ENCODE measurements at regions not wholly inside any gene's neighbourhood (a gene's known extent, or its start where the extent isn't known, plus 50 kb on each side); places are given as distances from the start of the nearest gene placed in this dataset.

- H3K4me1 ChIP-seq (ENCODE audit: control insufficient read depth in 4 of 4, insufficient read depth in 4 of 4, low read length in 3 of 4), result no peaks in the 10 kb centered on the region
- H3K27me3 ChIP-seq (ENCODE audit: control insufficient read depth in 4 of 4, insufficient read depth in 4 of 4, low read length in 3 of 4), result peaks cover 0 to 3% (median 0%) of the 10 kb centered on the region in 4 donors
- WGBS, result 75% methylated on average over 2 of the region's 2 CpGs
- H3K9ac ChIP-seq (ENCODE audit: low read depth in 1 of 2, low read length in 2 of 2), result no peak overlapping the region
- DNase-seq (ENCODE audit: low spot score), result no peak
- no peaks in the 10 kb centered on the region for H3K9me3 ChIP-seq (ENCODE audit: control insufficient read depth in 4 of 4, low read length in 3 of 4)
- H3K4me3 ChIP-seq (ENCODE audit: low read depth in 1 of 3, low read length in 3 of 3), result no peak overlapping the region
- H3K36me3 ChIP-seq (ENCODE audit: control insufficient read depth in 4 of 4, insufficient read depth in 3 of 4, low read depth in 1 of 4, low read length in 3 of 4), result no peaks in the 10 kb centered on the region
- no peak overlapping the region for H3K27ac ChIP-seq (ENCODE audit: low read depth in 1 of 2, low read length in 2 of 2)
- TF ChIP-seq CTCF (IDR thresholded peaks at IDR 0.05; ENCODE audit: low read depth, low read length, missing input control) (no peak), TAF1 (conservative IDR thresholded peaks at IDR 0.05) (no peak), YY1 (IDR thresholded peaks at IDR 0.05) (no peak), FOXA1 (IDR thresholded peaks at IDR 0.05) (no peak), HNF4G (IDR thresholded peaks at IDR 0.05) (no peak), JUND (IDR thresholded peaks at IDR 0.05) (no peak), MAX (IDR thresholded peaks at IDR 0.05) (no peak), ZBTB33 (IDR thresholded peaks at IDR 0.05) (no peak), EGR1 (IDR thresholded peaks at IDR 0.05; ENCODE audit: low read depth in 2 of 2) (no peak), REST (IDR thresholded peaks at IDR 0.05) (no peak), HNF4A (conservative IDR thresholded peaks at IDR 0.05) (no peak), SP1 (IDR thresholded peaks at IDR 0.05) (no peak)
These were observed 120.4 kb upstream of the DNAJC10 start for GRCh38 chr2:182595650-182596049.

- no peaks in the 10 kb centered on the region for H3K9me3 ChIP-seq (ENCODE audit: control insufficient read depth in 4 of 4, low read length in 3 of 4)
- no peaks in the 10 kb centered on the region for H3K4me1 ChIP-seq (ENCODE audit: control insufficient read depth in 4 of 4, insufficient read depth in 4 of 4, low read length in 3 of 4)
- no peak overlapping the region for H3K27ac ChIP-seq (ENCODE audit: low read depth in 1 of 2, low read length in 2 of 2)
- WGBS, result 66% methylated on average over 7 of the region's 7 CpGs
- DNase-seq (ENCODE audit: low spot score), result no peak
- no peak overlapping the region for H3K9ac ChIP-seq (ENCODE audit: low read depth in 1 of 2, low read length in 2 of 2)
- no peak overlapping the region for H3K4me3 ChIP-seq (ENCODE audit: low read depth in 1 of 3, low read length in 3 of 3)
- no peaks in the 10 kb centered on the region for H3K36me3 ChIP-seq (ENCODE audit: control insufficient read depth in 4 of 4, insufficient read depth in 3 of 4, low read depth in 1 of 4, low read length in 3 of 4)
- no peak for TF ChIP-seq TAF1 (conservative IDR thresholded peaks at IDR 0.05)
- TF ChIP-seq CTCF (IDR thresholded peaks at IDR 0.05; ENCODE audit: low read depth, low read length, missing input control), result no peak
- no peak for TF ChIP-seq REST (IDR thresholded peaks at IDR 0.05)
- no peak for TF ChIP-seq HNF4A (conservative IDR thresholded peaks at IDR 0.05)
- no peak for TF ChIP-seq ZBTB33 (IDR thresholded peaks at IDR 0.05)
- TF ChIP-seq EGR1 (IDR thresholded peaks at IDR 0.05; ENCODE audit: low read depth in 2 of 2), result no peak
- H3K27me3 ChIP-seq (ENCODE audit: control insufficient read depth in 4 of 4, insufficient read depth in 4 of 4, low read length in 3 of 4), result no peaks in the 10 kb centered on the region
These were observed 118.3 kb upstream of the DNAJC10 start for GRCh38 chr2:182597570-182598295.
